NK-92 treated with Interleukin-12 subunit alpha and Interleukin-12 subunit beta, amount 100 ng/mL, for 24 hours (cell line): ENCODE measurements at regions not wholly inside any gene's neighbourhood (a gene's known extent, or its start where the extent isn't known, plus 50 kb on each side); places are given as distances from the start of the nearest gene placed in this dataset.

Experiments
- DNase-seq: peaks from one replicate; lab custom pipeline; 2025; lab: John Stamatoyannopoulos, UW

DNA sequence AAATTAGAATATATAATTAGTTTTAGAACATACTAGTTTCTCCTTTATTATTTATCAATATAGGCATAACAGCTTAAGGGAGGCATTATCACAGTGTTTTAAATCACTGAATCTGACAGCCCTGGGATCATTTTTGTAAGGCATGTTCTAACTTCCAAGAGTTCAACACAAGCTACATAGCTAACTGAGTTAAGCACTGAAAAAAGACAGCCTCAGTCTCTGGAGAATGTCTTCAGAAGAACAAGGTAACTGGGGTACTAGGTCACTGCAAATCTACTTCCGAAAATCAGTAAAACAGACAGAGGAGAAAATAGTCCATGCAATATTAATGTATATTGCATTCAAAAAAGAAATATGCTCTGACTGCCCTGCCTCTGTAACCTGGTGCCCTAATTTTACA is 502.1 kb downstream of the RFC3 start:
- no peak for DNase-seq

DNA sequence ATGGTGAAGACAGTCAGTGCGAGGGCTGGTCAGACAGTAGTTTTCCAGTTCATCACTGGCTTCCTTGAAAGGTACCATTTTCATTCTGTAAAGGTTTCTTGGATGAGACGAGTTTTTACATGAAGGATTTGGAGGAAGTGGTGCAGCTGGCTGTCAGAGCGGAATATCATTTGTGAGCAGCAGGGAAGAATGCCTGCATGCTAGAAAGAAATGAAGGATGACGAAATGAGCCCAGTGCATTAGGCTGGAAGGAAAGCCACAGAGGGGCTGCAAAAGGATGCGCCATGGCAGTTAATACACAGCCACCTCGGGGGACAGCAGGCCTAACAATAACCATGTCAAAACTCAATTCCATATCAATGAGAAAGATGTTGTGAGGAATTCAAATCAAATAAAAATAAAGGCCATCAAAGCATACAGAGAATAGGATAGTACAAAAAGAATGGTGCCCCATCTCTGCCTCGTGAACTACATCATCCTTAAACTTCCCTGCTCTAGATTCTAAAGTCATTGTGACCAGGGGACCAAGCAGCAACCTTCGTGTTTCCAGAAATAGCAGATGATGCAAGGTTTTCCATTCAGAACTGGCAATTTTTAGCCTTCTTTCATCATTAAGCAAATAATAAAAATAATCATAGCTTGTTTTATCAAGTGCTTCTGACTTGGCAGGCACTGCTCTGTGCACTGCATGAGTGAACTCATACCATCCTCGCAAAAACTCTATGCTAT is 504.2 kb downstream of the RFC3 start:
- DNase-seq: no peak

DNA sequence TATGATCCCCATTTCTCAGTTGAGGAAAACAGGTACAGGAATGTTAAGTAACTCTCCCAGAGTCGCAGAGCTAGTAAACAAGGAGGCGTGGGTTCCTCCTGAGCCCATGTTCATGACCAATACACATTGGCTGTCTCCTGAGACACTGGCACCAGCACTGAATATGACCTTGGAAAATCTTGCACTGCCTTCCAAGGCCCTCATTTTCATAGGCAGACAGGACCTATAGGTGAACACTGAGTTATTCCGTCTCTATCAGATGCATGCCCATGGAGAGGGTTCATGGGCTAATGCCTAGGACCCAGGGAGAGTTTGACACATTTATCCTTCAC is 504.8 kb downstream of the RFC3 start:
- no peak for DNase-seq

DNA sequence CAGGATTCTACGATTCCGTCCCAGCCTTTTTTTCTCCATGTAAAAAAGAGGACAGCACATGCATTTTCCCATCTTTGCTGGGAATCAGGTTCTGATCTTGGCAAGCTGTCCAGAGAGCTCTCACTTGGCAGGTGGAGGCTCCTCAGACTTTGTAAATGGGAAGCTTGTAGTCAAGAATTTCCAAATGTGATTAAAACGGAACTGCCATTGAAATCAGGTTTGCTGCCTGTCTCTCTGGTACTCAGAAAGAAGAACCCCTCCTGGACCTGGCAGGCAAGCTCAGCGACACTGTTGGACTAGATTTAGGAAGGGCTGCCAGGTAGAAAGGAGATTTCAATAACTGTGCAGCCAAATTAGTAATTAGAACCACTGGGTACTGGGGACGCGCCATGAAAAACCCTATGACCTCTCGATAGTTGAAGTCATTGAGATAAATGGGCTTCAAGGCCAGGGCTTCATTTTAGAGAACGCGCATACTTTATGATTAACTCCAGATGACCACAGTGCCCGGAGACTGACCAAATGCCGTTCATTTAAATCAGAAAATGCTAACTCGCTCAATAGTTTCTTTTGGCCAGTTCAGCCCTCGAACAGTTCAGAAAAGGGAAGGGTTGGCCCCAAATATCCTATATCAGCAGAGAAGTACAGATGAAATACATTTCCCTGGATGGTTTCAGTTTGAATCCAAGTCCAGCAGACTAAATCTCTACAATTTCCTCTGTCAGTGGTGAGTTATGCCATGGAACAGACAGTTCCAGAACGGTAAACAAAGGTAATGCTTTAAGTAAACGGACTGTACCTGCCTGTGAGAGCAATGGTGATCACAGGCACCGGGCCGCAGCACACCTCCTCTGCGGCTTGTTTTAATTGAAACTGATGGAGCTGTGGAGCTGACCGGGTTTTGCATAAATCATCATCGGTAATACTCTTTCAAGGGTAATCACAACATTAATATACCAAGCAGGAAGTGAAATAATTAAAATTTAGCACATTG is 517.4 kb downstream of the RFC3 start:
- DNase-seq: no peak

DNA sequence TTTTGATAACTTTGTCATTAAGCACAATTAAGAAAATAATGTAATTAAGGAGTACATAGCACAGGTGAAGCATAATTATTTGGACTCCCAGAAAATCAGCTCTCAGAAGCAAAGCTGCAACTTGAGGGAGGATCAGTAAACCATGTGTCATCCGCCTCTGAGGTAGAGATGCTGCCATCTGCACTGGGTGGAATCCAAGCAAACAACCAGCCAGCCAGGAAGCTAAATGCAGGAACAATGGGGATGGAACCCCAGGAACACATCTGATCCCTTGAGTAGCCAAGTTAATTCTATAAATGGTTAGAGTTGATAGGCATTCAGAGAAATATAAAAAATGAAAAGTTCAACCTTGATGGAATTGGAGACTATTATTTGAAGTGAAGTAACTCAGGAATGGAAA is 520.2 kb downstream of the RFC3 start:
- no peak for DNase-seq

DNA sequence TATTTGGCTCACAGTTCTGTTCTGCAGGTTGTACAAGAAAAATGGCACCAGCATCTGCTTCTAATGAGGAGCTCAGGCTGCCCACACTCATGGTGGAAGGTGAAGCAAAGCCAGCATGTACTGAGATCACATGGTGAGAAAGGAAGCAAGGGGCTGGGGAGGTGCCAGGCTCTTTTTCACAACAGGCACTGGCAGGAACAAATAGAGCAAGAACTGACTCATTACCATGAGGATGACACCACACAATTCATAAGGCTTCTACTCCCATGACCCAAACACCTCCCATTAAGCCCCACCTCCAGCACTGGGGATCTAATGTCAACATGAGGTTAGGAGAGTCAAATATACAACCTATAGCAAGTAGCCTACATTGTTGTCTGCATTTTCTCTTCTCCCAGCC is 522.6 kb downstream of the RFC3 start:
- no peak for DNase-seq

DNA sequence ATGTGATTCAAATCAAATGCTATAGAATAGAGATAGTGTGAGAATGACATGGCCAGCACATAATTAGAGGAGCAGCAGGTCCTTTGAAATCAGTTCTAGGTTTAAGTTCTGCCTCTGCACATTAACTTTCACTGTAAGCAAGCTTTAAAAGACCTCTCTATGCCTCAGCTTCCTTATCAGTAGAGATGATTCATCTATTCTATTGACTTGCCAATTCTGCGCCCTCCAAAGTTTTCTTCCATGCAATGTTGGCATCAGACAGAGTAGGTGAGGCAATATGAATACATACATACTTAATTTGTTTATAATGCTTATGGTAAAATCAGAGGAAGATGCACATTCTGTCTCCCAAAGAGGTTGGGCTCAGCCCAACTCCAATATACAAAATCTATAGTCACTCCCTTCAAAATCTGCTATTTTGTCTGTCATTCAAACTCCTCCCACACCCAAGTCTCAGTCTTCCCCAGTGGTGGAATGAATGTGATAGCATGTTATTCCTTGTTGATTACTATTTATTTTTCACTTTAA is 525.5 kb downstream of the RFC3 start:
- DNase-seq: no peak

DNA sequence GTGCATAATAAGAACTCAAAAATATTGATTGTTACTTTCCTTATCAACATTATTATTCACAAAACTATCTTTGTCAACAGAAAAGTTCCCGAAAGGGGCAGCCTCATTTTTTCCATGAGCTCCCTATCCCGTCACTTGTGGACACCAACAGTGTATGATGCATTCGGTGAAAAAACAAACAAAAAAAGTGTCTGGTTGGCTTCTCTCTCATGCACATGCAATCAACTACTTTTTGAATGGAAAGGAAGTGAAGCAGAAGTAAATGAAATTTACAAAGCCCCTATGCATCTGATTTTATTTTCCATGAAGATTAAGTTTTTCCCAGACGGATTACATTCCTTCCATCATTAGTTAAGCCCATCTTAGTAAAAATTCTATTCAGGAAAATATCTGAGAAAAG is 526.9 kb downstream of the RFC3 start:
- DNase-seq: no peak

DNA sequence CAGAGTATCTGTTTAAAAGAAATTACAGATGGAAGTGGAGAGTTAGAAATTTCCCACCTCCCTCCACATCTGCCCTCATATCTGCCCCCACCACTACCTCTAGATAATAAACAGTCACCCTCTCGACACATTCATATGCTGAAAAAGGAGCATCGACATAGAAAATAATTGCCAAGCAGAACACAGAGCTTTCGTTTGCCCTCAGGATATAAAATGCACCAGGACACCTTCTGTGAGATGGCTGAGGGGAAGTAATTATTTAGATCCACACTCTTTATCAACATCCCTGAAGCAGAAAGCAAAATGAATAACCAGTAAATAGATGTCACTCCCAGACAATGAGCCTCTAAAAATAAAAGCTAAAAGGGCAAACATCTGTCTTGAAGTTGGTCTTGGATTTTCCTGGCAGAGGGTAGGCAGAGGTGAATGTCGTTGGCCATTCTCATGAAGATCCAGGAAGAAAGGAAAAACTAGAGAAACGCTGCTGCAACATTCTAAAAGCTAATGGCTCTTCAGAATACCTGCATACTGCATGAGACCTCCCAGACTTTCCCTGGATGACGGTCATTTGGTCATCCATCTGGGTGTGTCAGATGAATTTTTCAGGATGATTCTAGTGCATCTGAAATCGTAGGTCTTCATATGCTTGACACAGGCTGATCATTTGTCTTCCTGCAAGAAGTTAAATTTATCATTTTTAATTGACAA is 527.5 kb downstream of the RFC3 start:
- DNase-seq: no peak

DNA sequence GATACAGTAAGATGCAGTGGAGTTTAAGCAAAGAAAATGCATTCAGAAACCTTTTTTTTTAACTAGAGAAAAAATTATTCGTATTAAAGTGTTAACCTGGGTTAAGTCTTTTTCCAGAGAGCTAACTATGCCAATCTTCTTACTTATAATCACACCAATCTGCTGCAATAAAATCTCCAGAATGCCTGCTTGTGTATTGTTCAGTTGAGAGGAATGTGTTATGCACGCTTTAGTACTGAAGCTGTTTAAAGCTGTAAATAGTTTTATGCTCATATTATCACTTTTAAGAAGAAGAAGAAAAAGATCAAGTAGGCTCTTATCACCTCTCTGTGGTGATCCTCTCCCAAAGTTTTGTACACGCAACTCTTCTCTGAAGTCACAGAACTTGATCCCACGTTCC is 528.7 kb downstream of the RFC3 start:
- no peak for DNase-seq

DNA sequence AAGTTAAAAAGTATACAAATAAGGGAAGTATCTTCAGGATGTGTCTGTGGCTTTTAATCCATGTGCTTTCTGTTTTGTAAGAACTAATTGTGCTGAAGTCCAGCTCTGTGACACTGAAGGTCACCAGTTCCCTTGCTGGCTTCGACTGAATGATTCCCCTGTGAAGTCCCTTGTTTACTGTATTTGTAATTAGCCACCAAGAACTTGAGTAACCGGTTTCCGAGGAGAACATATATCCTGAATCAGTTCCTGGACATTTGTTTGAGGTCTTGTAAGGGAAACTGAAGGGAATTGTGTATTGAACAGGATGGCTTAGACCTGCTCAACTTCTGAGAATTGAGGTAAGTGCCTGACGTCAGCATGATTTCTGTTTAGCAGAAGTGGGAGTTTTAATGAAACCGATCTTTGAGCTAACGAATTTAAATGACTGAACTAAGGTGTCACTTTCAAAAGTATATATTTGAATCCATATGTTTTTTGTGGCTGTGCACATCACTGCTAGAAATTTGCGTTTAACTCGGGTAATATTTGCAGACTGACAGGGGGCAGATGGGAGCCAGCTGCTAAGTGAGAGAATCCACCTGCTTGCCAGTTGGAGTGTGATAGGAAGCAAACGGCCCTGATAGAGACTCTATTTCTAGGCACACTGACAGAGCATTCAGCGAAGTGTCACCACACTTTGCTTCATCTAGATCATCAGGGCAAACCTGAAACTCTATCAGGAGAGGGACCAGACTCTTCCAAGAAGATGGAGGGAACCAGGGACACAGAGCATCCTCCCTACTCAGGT is 530.0 kb downstream of the RFC3 start:
- no peak for DNase-seq

DNA sequence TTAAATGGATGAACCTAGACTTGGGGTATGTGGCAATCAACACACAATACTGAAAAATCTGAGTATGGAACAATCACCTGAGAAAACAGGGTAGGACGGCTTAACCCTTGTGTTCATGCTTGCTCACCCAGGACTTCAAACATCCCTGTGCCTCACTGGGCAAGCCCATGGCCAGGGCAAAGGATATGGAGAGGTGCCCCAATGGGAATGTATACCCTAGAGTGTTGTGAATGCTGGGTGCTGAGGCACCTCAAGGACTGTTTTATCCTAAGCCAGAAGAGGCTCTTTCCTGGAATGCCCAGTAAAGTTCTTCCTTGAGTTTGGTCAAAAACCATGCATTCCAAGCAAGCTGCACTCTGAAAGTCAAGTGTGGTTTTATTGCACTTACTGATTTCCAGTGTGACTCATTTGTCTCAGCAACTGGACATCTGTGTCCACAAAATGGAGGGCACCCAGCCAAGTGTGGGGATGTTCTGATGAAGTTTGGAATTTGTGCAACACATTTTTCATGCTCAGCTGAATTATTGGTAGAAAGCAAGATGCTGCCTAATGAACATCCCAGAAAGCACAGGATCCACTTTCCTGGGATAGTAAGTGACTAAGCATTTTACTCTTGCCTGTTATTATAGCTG is 531.3 kb downstream of the RFC3 start:
- DNase-seq: no peak

DNA sequence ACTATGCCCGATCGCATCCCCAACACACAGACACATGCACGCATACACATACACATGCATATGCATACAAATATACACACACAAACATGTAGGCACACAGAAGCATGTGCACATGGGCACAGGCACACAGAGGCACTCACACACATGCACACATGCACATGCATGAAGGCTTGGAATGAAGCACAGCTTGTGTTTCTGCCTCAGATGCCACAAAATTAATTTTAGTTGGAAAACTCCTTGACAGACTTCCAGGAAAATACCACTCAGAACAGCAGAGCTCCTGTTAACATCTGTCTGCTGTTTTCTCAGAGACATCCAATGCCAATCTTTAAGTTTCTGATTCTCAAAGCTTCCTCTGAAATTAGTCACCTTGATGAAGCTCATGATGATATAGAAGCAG is 532.7 kb downstream of the RFC3 start:
- no peak for DNase-seq

DNA sequence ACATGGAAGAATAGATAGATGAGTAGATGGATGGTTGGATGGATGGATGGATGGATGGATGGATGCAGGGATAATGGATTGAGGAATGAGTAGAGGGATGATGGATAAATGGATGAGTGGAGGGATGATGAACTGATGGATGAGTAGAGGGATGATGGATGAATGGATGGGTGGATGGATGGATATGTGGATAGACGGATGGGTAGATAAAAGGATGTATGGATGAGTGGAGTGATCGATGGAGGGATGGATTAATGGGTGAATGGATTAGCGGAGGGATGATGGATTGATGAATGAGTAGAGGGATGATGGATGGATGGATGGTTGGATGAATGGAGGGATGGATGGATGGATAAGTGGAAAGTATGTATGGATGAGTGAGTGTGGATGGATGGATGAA is 533.2 kb downstream of the RFC3 start:
- DNase-seq: no peak

DNA sequence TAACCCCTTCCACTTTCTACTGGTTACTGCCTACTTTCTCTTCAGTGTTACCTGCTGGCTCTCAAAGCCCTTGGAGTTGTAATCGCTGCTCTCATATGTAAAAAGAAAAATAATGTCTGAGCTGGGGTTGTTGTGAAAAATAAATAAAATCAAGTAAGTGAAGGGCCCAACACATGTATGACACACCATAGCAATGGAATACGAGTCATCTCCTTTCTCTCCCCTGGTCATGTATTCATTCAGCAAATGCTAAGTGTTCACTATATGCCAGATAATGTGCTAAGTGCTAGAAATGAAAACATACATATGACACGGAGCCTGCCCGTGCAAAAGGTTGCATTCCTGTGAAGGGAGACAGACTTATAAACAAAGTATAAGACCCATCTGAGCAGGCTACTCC is 535.0 kb downstream of the RFC3 start:
- DNase-seq: no peak

DNA sequence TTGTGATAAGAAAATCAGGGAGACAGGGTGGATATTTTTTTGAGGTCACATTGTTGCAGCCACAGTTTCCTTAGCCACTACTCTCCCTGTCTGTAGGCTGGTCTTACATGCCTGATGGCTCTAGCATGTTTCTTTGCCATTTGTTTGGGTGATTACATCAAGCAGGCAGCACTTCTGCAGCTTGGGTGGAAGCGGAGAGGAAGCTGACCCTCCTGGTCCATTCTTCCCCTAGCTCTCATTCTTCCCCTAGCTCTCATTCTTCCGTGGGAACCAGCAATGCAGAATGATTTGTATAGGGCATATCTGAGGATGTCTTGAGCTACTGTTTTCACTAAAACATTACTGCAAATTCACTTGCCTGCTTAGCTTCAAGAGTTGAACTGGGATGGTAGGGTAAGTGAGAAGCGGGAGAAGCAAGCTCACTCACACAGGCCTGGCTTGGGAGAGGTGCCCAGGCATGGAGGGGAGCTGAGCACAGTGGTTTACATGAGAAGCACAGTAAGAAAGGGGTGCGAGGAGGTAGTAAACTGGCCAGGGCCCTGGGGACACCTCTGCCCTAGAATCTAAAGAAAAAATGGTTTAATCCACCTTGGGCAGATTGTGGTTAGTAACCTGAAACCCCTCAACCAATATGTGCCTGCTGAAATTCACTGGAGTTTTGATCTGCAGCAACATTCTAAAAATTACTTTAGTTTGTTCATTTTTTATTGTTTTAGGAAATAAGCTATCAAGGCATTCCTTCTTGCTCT is 538.9 kb downstream of the RFC3 start:
- DNase-seq: no peak

DNA sequence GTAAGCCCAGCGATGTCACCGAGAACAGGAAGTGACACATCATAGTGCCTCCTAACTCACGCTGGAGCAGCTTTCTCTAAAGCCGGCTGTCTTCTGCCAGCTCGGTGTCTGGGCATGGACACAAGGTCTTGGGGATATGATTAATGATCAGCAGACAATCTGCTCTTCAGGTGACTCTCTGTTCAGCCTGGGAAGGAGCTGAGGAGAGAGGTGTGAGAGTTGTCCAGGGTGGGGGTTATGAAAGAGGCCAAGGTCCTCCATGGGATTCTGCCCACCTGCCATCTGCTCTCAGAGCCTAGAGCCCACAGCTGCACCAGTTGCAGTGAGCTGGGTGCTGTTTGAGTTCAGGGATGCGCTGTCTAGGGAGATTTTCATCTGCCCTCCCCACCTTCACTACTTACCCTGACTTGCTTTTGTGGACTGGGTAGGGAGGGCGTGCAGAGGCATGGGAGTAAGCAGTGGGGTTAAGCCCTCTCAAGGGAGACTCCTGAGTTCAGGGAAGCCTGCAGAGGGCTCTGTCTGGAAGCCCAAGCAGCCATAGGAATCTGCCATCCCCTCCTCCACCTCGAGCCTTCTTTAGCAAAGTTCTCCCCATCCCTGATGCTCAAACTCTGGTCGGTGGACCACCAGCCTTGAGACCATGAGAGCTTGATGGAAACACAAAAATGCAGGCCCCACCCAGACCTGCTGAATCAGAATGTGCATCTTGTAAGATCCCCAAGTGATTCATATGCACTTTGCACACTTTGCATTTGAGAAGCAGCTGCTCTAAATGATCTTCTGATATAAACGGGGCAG is 539.7 kb downstream of the RFC3 start:
- no peak for DNase-seq

DNA sequence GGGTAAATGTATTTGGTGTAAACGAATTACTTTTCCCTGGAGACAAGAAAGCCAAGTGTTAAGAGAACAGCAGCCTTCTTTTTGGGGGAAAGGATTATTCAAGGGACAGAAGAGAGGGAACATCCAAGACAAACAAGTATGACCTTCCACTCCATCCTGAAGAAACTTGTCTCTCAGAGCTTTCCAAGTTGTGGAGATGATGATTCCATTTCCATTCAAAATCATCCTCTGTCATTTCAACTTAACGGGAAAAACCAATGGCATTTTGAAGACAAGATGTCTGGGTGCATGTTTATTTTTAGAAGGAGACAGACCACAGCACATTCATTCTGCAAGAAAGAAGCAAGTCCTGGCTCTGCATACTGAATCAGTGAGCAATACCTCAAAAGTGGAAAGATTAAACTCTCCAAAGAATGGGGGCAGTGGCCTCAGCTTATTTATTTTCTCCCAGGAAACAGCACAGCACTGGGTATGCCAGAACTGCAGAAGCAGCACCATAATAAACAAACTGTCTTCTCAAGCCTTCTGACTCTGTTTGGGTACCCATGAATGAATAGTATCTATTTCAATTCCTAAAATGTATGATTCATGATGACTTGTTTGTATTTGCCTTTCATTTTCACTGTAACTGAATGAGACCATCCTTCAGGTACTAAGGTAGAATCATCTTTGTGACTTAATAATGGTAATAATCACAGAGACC is 541.0 kb downstream of the RFC3 start:
- DNase-seq: no peak

DNA sequence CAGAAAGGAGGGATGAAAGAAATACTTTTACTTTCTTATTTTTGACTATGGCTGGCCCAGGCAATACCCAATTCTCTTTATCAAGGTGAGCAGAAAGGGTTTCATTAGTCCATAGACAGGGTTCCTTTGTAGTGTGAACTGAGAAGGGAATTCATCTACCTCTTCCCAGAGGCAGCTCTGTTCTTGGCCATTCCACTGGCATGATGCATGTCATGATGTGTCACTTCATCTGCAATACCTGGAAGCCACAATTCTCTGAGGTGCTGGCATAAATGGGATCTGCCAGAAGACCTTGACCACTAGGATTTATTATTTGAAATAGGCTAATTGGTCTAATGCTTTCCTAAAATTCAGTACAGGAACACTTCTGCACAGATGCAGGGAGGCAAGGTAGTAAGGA is 542.8 kb downstream of the RFC3 start:
- DNase-seq: no peak
